ENCODE measurements at regions not wholly inside any gene's neighbourhood (a gene's known extent, or its start where the extent isn't known, plus 50 kb on each side); places are given as distances from the start of the nearest gene placed in this dataset.

- no peak for DNase-seq
- no peaks in the 10 kb centered on the region for H3K4me1 Mint-ChIP-seq (ENCODE audit: low read depth, unreplicated experiment)
- H3K4me3 Mint-ChIP-seq (ENCODE audit: unreplicated experiment) = no peak overlapping the region
- no peaks in the 10 kb centered on the region for H3K36me3 Mint-ChIP-seq (ENCODE audit: unreplicated experiment)
- no peak overlapping the region for H3K27ac Mint-ChIP-seq (ENCODE audit: unreplicated experiment)
- no peaks in the 10 kb centered on the region for H3K9me3 Mint-ChIP-seq (ENCODE audit: unreplicated experiment)
- H3K27me3 Mint-ChIP-seq (ENCODE audit: unreplicated experiment) = peaks cover 5% of the 10 kb centered on the region
- TF ChIP-seq CTCF (IDR thresholded peaks at IDR 0.05; ENCODE audit: partially characterized antibody, unreplicated experiment) = no peak
Measured at GRCh38 chr1:209266590-209267205, 316.8 kb upstream of the CAMK1G start.

GRCh38 chr1:209267968-209268367 is 315.5 kb upstream of the CAMK1G start:
- Mint-ChIP-seq H3K27ac (ENCODE audit: unreplicated experiment) (no peak overlapping the region), H3K4me3 (ENCODE audit: unreplicated experiment) (no peak overlapping the region), H3K4me1 (ENCODE audit: low read depth, unreplicated experiment) (no peaks in the 10 kb centered on the region), H3K9me3 (ENCODE audit: unreplicated experiment) (no peaks in the 10 kb centered on the region), H3K27me3 (ENCODE audit: unreplicated experiment) (peaks cover 5% of the 10 kb centered on the region), H3K36me3 (ENCODE audit: unreplicated experiment) (no peaks in the 10 kb centered on the region)
- DNase-seq = no peak
- TF ChIP-seq CTCF (IDR thresholded peaks at IDR 0.05; ENCODE audit: partially characterized antibody, unreplicated experiment) = no peak

- Mint-ChIP-seq H3K9me3 (ENCODE audit: unreplicated experiment) (no peaks in the 10 kb centered on the region), H3K4me1 (ENCODE audit: low read depth, unreplicated experiment) (no peaks in the 10 kb centered on the region), H3K27ac (ENCODE audit: unreplicated experiment) (no peak overlapping the region), H3K4me3 (ENCODE audit: unreplicated experiment) (no peak overlapping the region), H3K27me3 (ENCODE audit: unreplicated experiment) (peaks cover 5% of the 10 kb centered on the region), H3K36me3 (ENCODE audit: unreplicated experiment) (no peaks in the 10 kb centered on the region)
- TF ChIP-seq CTCF (IDR thresholded peaks at IDR 0.05; ENCODE audit: partially characterized antibody, unreplicated experiment) = no peak
- DNase-seq = no peak
Measured at GRCh38 chr1:209268479-209268878, 315.0 kb upstream of the CAMK1G start.

- H3K27me3 Mint-ChIP-seq (ENCODE audit: unreplicated experiment) = peaks cover 2% of the 10 kb centered on the region
- no peak for TF ChIP-seq CTCF (IDR thresholded peaks at IDR 0.05; ENCODE audit: partially characterized antibody, unreplicated experiment)
Measured at GRCh38 chr1:209276321-209276720, 307.2 kb upstream of the CAMK1G start.

GRCh38 chr1:209277662-209278061 is 305.9 kb upstream of the CAMK1G start:
- Mint-ChIP-seq H3K36me3 (ENCODE audit: unreplicated experiment) (no peaks in the 10 kb centered on the region), H3K9me3 (ENCODE audit: unreplicated experiment) (no peaks in the 10 kb centered on the region), H3K27me3 (ENCODE audit: unreplicated experiment) (peaks cover 2% of the 10 kb centered on the region), H3K4me1 (ENCODE audit: low read depth, unreplicated experiment) (no peaks in the 10 kb centered on the region), H3K27ac (ENCODE audit: unreplicated experiment) (no peak overlapping the region), H3K4me3 (ENCODE audit: unreplicated experiment) (no peak overlapping the region)
- no peak for DNase-seq
- TF ChIP-seq CTCF (IDR thresholded peaks at IDR 0.05; ENCODE audit: partially characterized antibody, unreplicated experiment) = no peak

More at GRCh38 chr1:209276321-209276720, 307.2 kb upstream of the CAMK1G start:
- Mint-ChIP-seq H3K9me3 (ENCODE audit: unreplicated experiment) (no peaks in the 10 kb centered on the region), H3K36me3 (ENCODE audit: unreplicated experiment) (no peaks in the 10 kb centered on the region), H3K4me1 (ENCODE audit: low read depth, unreplicated experiment) (no peaks in the 10 kb centered on the region), H3K4me3 (ENCODE audit: unreplicated experiment) (no peak overlapping the region), H3K27ac (ENCODE audit: unreplicated experiment) (no peak overlapping the region)
- DNase-seq = no peak
